ENCODE measurements at regions not wholly inside any gene's neighbourhood (a gene's known extent, or its start where the extent isn't known, plus 50 kb on each side); places are given as distances from the start of the nearest gene placed in this dataset.
A peak's percentile ranks its signal among the peaks of the same experiment; 100 is the strongest.

GRCh38 chr17:77875051-77875780, 83.3 kb upstream of the TNRC6C start:
- H3K27me3 Mint-ChIP-seq (ENCODE audit: low read depth), result no peaks in the 10 kb centered on the region
- H3K36me3 Mint-ChIP-seq (ENCODE audit: low read depth), result peaks cover 13% of the 10 kb centered on the region
- CTCF ChIA-PET, result no interaction called here
- H3K4me3 Mint-ChIP-seq, result no peak overlapping the region
- no peak for DNase-seq
- no peak overlapping the region for H3K27ac Mint-ChIP-seq
- H3K9me3 Mint-ChIP-seq, result peaks cover 16% of the 10 kb centered on the region
- intact Hi-C loops (cut with micrococcal nuclease), result no loop called here
- H3K4me1 Mint-ChIP-seq (ENCODE audit: low read depth), result peaks cover 78% of the 10 kb centered on the region

- H3K36me3 Mint-ChIP-seq (ENCODE audit: low read depth), result peaks cover 13% of the 10 kb centered on the region
- CTCF ChIA-PET, result interaction anchor here (0.6 kb wide), 1 partner anchor 332 kb away, joined by 3 read pairs; no protein-coding TSS in a partner anchor
- H3K9me3 Mint-ChIP-seq, result peaks cover 16% of the 10 kb centered on the region
- DNase-seq, result peak; percentile 65
- H3K27ac Mint-ChIP-seq, result no peak overlapping the region
- H3K4me3 Mint-ChIP-seq, result no peak overlapping the region
- peaks cover 86% of the 10 kb centered on the region for H3K4me1 Mint-ChIP-seq (ENCODE audit: low read depth)
- H3K27me3 Mint-ChIP-seq (ENCODE audit: low read depth), result no peaks in the 10 kb centered on the region
- intact Hi-C loops (cut with micrococcal nuclease), result no loop called here
Observed at GRCh38 chr17:77875881-77876509, 82.5 kb upstream of the TNRC6C start.

GRCh38 chr17:77877036-77877435, 81.5 kb upstream of the TNRC6C start:
- CTCF ChIA-PET, result interaction anchor here (0.6 to 0.7 kb wide), 2 partner anchors 334 to 440 kb away, joined by 3 read pairs; no protein-coding TSS in a partner anchor
- intact Hi-C loops (cut with micrococcal nuclease), result no loop called here
- Mint-ChIP-seq H3K36me3 (ENCODE audit: low read depth) (peaks cover 13% of the 10 kb centered on the region), H3K9me3 (peaks cover 16% of the 10 kb centered on the region), H3K27ac (no peak overlapping the region), H3K27me3 (ENCODE audit: low read depth) (no peaks in the 10 kb centered on the region), H3K4me3 (no peak overlapping the region), H3K4me1 (ENCODE audit: low read depth) (peaks cover 87% of the 10 kb centered on the region)
- DNase-seq, result no peak

GRCh38 chr17:77877646-77878355, 80.7 kb upstream of the TNRC6C start:
- intact Hi-C loops (cut with micrococcal nuclease), result no loop called here
- H3K36me3 Mint-ChIP-seq (ENCODE audit: low read depth), result peaks cover 13% of the 10 kb centered on the region
- no peak overlapping the region for H3K27ac Mint-ChIP-seq
- H3K27me3 Mint-ChIP-seq (ENCODE audit: low read depth), result no peaks in the 10 kb centered on the region
- no peak overlapping the region for H3K4me3 Mint-ChIP-seq
- CTCF ChIA-PET, result interaction anchor here (0.7 to 1.2 kb wide), 2 partner anchors 39 to 441 kb away, joined by 3 read pairs; no protein-coding TSS in a partner anchor
- H3K4me1 Mint-ChIP-seq (ENCODE audit: low read depth), result peaks cover 87% of the 10 kb centered on the region
- peaks cover 16% of the 10 kb centered on the region for H3K9me3 Mint-ChIP-seq
- DNase-seq, result no peak

- peaks cover 13% of the 10 kb centered on the region for H3K36me3 Mint-ChIP-seq (ENCODE audit: low read depth)
- no peak for DNase-seq
- H3K27ac Mint-ChIP-seq, result no peak overlapping the region
- intact Hi-C loops (cut with micrococcal nuclease), result no loop called here
- H3K27me3 Mint-ChIP-seq (ENCODE audit: low read depth), result no peaks in the 10 kb centered on the region
- H3K9me3 Mint-ChIP-seq, result peaks cover 16% of the 10 kb centered on the region
- no peak overlapping the region for H3K4me3 Mint-ChIP-seq
- CTCF ChIA-PET, result interaction anchor here (0.8 kb wide), 1 partner anchor 13 kb away, joined by 6 read pairs; no protein-coding TSS in a partner anchor
- peaks cover 86% of the 10 kb centered on the region for H3K4me1 Mint-ChIP-seq (ENCODE audit: low read depth)
Observed at GRCh38 chr17:77879226-77879895, 79.1 kb upstream of the TNRC6C start.

GRCh38 chr17:77879896-77880280, 78.6 kb upstream of the TNRC6C start:
- CTCF ChIA-PET, result no interaction called here
- intact Hi-C loops (cut with micrococcal nuclease), result no loop called here
- peaks cover 14% of the 10 kb centered on the region for H3K9me3 Mint-ChIP-seq

GRCh38 chr17:77880711-77881450, 77.6 kb upstream of the TNRC6C start:
- Mint-ChIP-seq H3K9me3 (peaks cover 7% of the 10 kb centered on the region), H3K36me3 (ENCODE audit: low read depth) (peaks cover 6% of the 10 kb centered on the region), H3K27me3 (ENCODE audit: low read depth) (no peaks in the 10 kb centered on the region), H3K4me3 (no peak overlapping the region), H3K27ac (no peak overlapping the region), H3K4me1 (ENCODE audit: low read depth) (peaks cover 85% of the 10 kb centered on the region)
- no peak for DNase-seq
- CTCF ChIA-PET, result interaction anchor here (0.5 kb wide), 1 partner anchor 185 kb away, joined by 4 read pairs; no protein-coding TSS in a partner anchor
- intact Hi-C loops (cut with micrococcal nuclease), result no loop called here

More at GRCh38 chr17:77879896-77880280, 78.6 kb upstream of the TNRC6C start:
- peaks cover 13% of the 10 kb centered on the region for H3K36me3 Mint-ChIP-seq (ENCODE audit: low read depth)
- no peaks in the 10 kb centered on the region for H3K27me3 Mint-ChIP-seq (ENCODE audit: low read depth)
- peaks cover 86% of the 10 kb centered on the region for H3K4me1 Mint-ChIP-seq (ENCODE audit: low read depth)
- no peak overlapping the region for H3K27ac Mint-ChIP-seq
- DNase-seq, result no peak
- H3K4me3 Mint-ChIP-seq, result no peak overlapping the region

- peak overlapping the region; percentile 52 for H3K4me3 Mint-ChIP-seq
Observed at GRCh38 chr17:77881545-77881944, 77.0 kb upstream of the TNRC6C start.

GRCh38 chr17:77882040-77882439, 76.5 kb upstream of the TNRC6C start:
- H3K9me3 Mint-ChIP-seq, result peaks cover under 1% of the 10 kb centered on the region
- no peaks in the 10 kb centered on the region for H3K27me3 Mint-ChIP-seq (ENCODE audit: low read depth)
- CTCF ChIA-PET, result interaction anchor here (0.7 kb wide), 1 partner anchor 1927 kb away, joined by 3 read pairs; no protein-coding TSS in a partner anchor
- intact Hi-C loops (cut with micrococcal nuclease), result loop anchor here (1.0 to 2.0 kb wide), 4 partner anchors 39 to 97 kb away; partner anchors contain the start of gene TNRC6C
- H3K27ac Mint-ChIP-seq, result peak overlapping the region; percentile 88
- H3K36me3 Mint-ChIP-seq (ENCODE audit: low read depth), result no peaks in the 10 kb centered on the region
- DNase-seq, result no peak
- peaks cover 87% of the 10 kb centered on the region for H3K4me1 Mint-ChIP-seq (ENCODE audit: low read depth)
- H3K4me3 Mint-ChIP-seq, result peak overlapping the region; percentile 54

More at GRCh38 chr17:77881545-77881944, 77.0 kb upstream of the TNRC6C start:
- DNase-seq, result peak; percentile 80
- peaks cover 3% of the 10 kb centered on the region for H3K9me3 Mint-ChIP-seq
- peak overlapping the region; percentile 80 for H3K27ac Mint-ChIP-seq
- CTCF ChIA-PET, result no interaction called here
- peaks cover 2% of the 10 kb centered on the region for H3K36me3 Mint-ChIP-seq (ENCODE audit: low read depth)
- intact Hi-C loops (cut with micrococcal nuclease), result no loop called here
- H3K27me3 Mint-ChIP-seq (ENCODE audit: low read depth), result no peaks in the 10 kb centered on the region
- peaks cover 87% of the 10 kb centered on the region for H3K4me1 Mint-ChIP-seq (ENCODE audit: low read depth)

- Mint-ChIP-seq H3K4me3 (peak overlapping the region; percentile 54), H3K27ac (peak overlapping the region; percentile 88), H3K36me3 (ENCODE audit: low read depth) (no peaks in the 10 kb centered on the region), H3K27me3 (ENCODE audit: low read depth) (no peaks in the 10 kb centered on the region), H3K4me1 (ENCODE audit: low read depth) (peaks cover 87% of the 10 kb centered on the region), H3K9me3 (no peaks in the 10 kb centered on the region)
- peak; percentile 94 for DNase-seq
- CTCF ChIA-PET, result interaction anchor here (0.7 kb wide), 2 partner anchors 55 to 1926 kb away, joined by 3 read pairs; no protein-coding TSS in a partner anchor
- intact Hi-C loops (cut with micrococcal nuclease), result loop anchor here (1.0 to 2.0 kb wide), 4 partner anchors 39 to 98 kb away; partner anchors contain the start of gene TNRC6C
Observed at GRCh38 chr17:77882481-77883212, 75.9 kb upstream of the TNRC6C start.

Data from activated naive CD4-positive, alpha-beta T cell treated with anti-CD3 and anti-CD28 coated beads for 36 hours (primary cell).